Activated naive CD4-positive, alpha-beta T cell treated with anti-CD3 and anti-CD28 coated beads for 36 hours (primary cell): ENCODE measurements at regions not wholly inside any gene's neighbourhood (a gene's known extent, or its start where the extent isn't known, plus 50 kb on each side); places are given as distances from the start of the nearest gene placed in this dataset.
"Not testable (repeated sequence)": the region's sequence is repeated elsewhere in the genome, so short reads cannot be mapped to it uniquely, and the experiment has no call there.

Experiments
- CTCF ChIA-PET: fragments of 350-600 bp; sonication (Branson Sonifier 250); formaldehyde crosslinking; loops from one replicate; lab custom pipeline; 2021; ENCODE audit warnings: antibody characterized with exemption; lab: Charles Lee
- DNase-seq: peaks from one replicate; pipeline ENCODE4 v3.0.0-alpha.2; 2020
- H3K27ac Mint-ChIP-seq: one replicate; pipeline ENCODE4 v1.8.0; 2021; ENCODE audit warnings: mild to moderate bottlenecking, mixed read lengths
- H3K27me3 Mint-ChIP-seq: one replicate; pipeline ENCODE4 v1.8.0; 2021; ENCODE audit warnings: low read depth, mixed read lengths
- H3K36me3 Mint-ChIP-seq: one replicate; pipeline ENCODE4 v1.8.0; 2021; ENCODE audit warnings: low read depth, mixed read lengths
- H3K4me1 Mint-ChIP-seq: one replicate; pipeline ENCODE4 v1.8.0; 2021; ENCODE audit warnings: low read depth, mixed read lengths
- H3K4me3 Mint-ChIP-seq: one replicate; pipeline ENCODE4 v1.8.0; 2021; ENCODE audit warnings: mild to moderate bottlenecking, moderate library complexity, mixed read lengths
- H3K9me3 Mint-ChIP-seq: one replicate; pipeline ENCODE4 v1.8.0; 2021; ENCODE audit warnings: mixed read lengths
- intact Hi-C: fragments of 100-400 bp; cut with micrococcal nuclease; formaldehyde crosslinking; loops from one replicate; pipeline ENCODE4 v1.15.1; 2023

DNA sequence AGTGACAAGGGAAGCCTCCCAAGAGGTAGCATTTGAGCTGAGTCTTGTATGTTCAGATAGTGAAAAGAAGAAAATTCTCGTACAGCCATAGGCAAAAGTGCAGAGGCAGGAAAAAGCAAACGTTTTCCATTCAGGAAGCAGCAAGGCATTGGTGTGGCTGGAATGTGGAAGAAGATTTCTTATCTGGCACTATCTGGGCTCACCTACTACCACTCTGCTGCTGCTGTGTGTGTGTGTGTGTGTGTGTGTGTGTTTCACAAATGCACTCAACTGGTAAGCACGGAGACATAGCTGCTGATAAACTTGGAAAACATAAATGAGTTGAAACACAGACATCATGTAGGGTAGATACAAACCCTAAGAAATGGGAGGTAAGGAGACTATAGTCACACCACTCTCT, 92.8 kb upstream of the ARHGAP42 start:
- Mint-ChIP-seq H3K36me3 (no peaks in the 10 kb centered on the region), H3K9me3 (no peaks in the 10 kb centered on the region), H3K4me3 (no peak overlapping the region), H3K27me3 (no peaks in the 10 kb centered on the region), H3K27ac (no peak overlapping the region), H3K4me1 (no peaks in the 10 kb centered on the region)
- no peak for DNase-seq
- intact Hi-C loops = no loop called here
- CTCF ChIA-PET = no interaction called here

DNA sequence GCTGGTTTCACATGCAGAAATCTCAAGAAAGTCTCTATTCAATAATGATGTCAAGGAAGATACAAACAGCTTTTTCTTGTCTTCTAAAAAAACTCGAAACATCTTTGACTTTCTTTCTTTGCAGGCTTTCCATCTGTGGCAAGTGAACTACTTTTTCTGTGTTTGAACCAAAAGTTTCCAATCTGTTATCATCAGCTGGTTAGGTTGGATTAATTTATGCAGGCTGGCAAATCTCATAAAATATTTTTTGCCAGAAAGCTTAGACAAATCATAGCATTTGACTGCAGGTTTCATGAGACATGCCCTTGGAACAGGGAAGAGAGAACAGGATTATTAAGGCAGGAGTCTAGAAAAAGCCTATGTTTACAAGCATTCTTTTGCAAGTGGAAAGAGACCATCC, 86.1 kb upstream of the ARHGAP42 start:
- intact Hi-C loops = no loop called here
- H3K4me3 Mint-ChIP-seq = no peak overlapping the region
- DNase-seq = no peak
- no peaks in the 10 kb centered on the region for H3K9me3 Mint-ChIP-seq
- CTCF ChIA-PET = interaction anchor here (0.6 kb wide), 1 partner anchor 126 kb away, joined by 3 read pairs; no protein-coding TSS in a partner anchor
- H3K27me3 Mint-ChIP-seq = no peaks in the 10 kb centered on the region
- H3K27ac Mint-ChIP-seq = no peak overlapping the region
- no peaks in the 10 kb centered on the region for H3K4me1 Mint-ChIP-seq
- no peaks in the 10 kb centered on the region for H3K36me3 Mint-ChIP-seq

DNA sequence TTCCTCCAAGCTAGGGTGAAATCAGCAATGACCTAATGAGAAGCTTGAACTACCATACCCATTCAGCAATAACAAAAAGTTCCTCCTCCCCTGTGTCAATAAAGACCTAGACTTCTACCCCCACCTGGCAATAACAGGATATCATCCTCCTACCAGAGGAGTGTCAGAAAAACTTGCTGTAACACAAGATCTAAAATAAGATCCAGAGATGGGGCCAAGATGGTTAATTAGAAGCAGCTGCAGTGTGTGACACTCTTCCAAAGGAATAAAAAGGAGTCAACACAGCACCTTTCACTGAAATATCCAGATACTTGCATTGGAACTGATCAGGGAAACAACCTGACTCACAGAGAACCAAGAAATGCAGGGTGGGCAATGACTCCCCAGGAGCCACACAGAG, 84.4 kb upstream of the ARHGAP42 start:
- DNase-seq = no peak
- no peak overlapping the region for H3K27ac Mint-ChIP-seq
- H3K36me3 Mint-ChIP-seq = no peaks in the 10 kb centered on the region
- H3K4me3 Mint-ChIP-seq = no peak overlapping the region
- H3K27me3 Mint-ChIP-seq = no peaks in the 10 kb centered on the region
- CTCF ChIA-PET = no interaction called here
- no peaks in the 10 kb centered on the region for H3K9me3 Mint-ChIP-seq
- no peaks in the 10 kb centered on the region for H3K4me1 Mint-ChIP-seq
- intact Hi-C loops = no loop called here

DNA sequence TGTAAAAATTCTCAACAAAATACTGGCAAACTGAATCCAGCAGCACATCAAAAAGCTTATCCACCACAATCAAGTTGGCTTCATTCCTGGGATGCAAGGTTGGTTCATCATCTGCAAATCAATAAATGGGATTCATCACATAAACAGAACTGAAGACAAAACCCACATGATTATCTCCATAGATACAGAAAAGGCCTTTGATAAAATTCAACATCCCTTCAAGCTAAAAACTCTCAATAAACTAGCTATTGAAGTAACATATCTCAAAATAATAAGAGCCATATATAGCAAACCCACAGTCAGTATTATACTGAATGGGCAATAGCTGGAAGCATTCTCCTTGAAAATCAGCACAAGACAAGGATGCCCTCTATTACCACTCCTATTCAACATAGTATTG, 79.3 kb upstream of the ARHGAP42 start:
- DNase-seq, H3K4me1 Mint-ChIP-seq, CTCF ChIA-PET, H3K27me3 Mint-ChIP-seq, H3K9me3 Mint-ChIP-seq, H3K27ac Mint-ChIP-seq, H3K36me3 Mint-ChIP-seq, intact Hi-C loops, H3K4me3 Mint-ChIP-seq: not testable (repeated sequence)

DNA sequence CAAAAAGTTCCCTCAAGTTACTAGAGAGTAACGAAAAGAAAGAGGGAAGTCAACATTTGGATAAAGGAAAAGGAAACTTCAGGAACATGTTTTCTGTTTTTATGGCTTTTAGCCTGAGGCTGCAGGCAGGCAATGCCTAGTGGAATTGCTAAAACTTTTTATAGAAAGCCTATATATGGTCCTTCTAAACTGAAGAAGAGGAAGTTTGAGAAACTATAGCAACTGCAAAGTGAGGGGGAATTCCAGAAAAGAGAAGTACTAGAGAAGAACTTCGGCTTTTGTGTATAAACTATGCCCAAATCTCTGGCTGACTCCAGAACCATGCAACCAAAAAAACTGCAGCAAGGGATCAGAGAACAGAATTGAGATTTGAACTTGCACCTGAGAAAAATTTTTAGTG, 74.3 kb upstream of the ARHGAP42 start:
- no peaks in the 10 kb centered on the region for H3K36me3 Mint-ChIP-seq
- H3K27ac Mint-ChIP-seq = no peak overlapping the region
- no peak overlapping the region for H3K4me3 Mint-ChIP-seq
- peaks cover 5% of the 10 kb centered on the region for H3K9me3 Mint-ChIP-seq
- intact Hi-C loops = no loop called here
- no peaks in the 10 kb centered on the region for H3K27me3 Mint-ChIP-seq
- no peak for DNase-seq
- CTCF ChIA-PET = no interaction called here
- no peaks in the 10 kb centered on the region for H3K4me1 Mint-ChIP-seq

DNA sequence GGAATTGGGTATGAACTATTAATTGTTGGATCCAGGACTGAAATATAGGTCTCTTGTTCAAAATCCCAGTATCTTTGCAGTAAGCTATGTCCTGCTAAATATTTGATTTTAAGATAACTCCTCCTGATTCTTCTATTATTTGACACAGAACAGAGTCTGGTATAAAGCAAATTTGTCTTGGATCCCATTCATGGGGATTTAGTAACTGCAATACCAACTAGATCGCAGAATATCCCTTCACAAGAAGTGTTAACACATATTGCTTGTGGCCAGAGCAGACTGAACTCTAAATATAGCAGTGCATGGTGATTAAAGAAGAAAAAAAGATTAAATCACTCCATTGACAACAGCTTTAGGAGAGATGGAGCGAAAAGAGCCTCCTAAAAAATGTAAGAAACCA, 68.2 kb upstream of the ARHGAP42 start:
- H3K36me3 Mint-ChIP-seq = no peaks in the 10 kb centered on the region
- H3K4me1 Mint-ChIP-seq = no peaks in the 10 kb centered on the region
- no peak for DNase-seq
- H3K4me3 Mint-ChIP-seq = no peak overlapping the region
- intact Hi-C loops = no loop called here
- no peaks in the 10 kb centered on the region for H3K27me3 Mint-ChIP-seq
- CTCF ChIA-PET = no interaction called here
- peaks cover 20% of the 10 kb centered on the region for H3K9me3 Mint-ChIP-seq
- no peak overlapping the region for H3K27ac Mint-ChIP-seq

DNA sequence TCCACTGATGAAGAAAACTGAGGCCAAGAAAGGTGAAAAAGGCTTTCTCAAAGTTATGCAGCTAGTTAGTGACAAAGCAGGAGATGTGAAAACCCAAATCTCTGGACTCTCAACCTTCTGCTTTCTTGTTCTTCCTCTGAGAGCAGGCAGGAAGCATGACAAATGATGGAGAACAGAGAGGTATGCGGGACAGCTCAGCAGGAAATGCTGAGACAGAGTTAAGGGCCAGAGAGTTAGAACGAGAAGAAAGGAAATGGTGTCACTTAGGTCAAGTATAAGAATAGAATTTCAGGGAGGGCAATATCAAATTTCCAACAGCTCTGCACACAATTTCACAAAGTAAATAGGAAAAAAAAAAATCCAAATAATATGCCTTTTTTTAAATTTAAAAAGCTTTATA, 67.6 kb upstream of the ARHGAP42 start:
- Mint-ChIP-seq H3K36me3 (no peaks in the 10 kb centered on the region), H3K27me3 (no peaks in the 10 kb centered on the region), H3K4me1 (no peaks in the 10 kb centered on the region), H3K9me3 (peaks cover 26% of the 10 kb centered on the region), H3K27ac (no peak overlapping the region), H3K4me3 (no peak overlapping the region)
- intact Hi-C loops = no loop called here
- CTCF ChIA-PET = no interaction called here
- DNase-seq = no peak

DNA sequence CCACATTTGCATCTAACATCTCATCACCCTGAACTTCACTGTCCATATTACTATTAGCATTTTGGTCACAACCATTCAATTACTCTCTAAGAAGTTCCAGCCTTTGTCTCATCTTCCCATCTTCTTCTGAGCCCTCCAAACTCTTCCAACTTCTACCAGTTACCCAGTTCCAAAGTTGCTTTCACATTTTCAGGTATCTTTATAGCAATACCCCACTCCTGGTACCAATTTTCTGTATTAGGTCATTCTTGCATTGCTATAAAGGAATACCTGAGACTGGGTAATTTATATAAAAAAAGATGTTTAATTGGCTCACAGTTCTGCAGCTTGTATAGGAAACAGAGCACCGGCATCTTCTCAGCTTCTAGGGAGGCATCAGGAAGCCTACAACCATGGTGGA, 64.7 kb upstream of the ARHGAP42 start:
- intact Hi-C loops = no loop called here
- CTCF ChIA-PET = no interaction called here
- Mint-ChIP-seq H3K4me1 (no peaks in the 10 kb centered on the region), H3K4me3 (no peak overlapping the region), H3K27me3 (no peaks in the 10 kb centered on the region), H3K27ac (no peak overlapping the region), H3K9me3 (peaks cover 29% of the 10 kb centered on the region), H3K36me3 (no peaks in the 10 kb centered on the region)
- DNase-seq = no peak

DNA sequence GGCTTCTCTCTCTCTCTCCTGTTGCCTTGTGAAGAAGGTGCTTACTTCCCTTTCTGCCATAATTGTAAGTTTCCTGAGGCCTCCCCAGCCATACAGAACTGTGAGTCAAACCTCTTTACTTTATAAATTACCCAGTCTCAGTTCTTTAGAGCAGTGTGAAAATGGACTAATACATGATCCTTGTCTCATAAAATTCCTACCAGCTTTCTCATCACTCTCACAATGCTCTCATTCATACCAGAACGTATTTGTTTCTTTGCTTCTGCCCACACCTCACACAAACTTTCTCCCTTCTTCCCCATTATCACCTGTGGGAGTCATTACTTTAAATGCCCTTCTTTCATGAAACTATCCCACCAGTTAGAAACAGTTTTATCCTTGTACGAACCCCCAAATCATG, 62.7 kb upstream of the ARHGAP42 start:
- H3K27me3 Mint-ChIP-seq = no peaks in the 10 kb centered on the region

DNA sequence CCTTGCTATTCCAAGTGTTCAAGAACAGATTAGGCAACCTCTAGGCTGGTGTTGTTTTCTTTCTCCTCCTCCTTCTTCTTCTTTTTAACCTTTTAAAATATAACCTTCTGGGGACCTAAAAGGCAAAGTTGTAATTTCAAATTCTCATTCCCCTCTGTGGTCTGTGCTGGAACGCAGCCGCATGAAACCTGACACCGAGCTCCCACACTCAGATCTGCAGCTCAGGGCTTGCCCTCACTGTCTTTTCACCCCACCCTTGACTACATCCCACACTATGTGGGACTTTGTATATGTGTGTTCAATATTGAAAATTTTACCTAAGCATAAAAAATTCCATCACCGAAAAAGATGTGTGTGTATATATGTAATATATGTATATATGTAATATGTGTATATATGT, 62.0 kb upstream of the ARHGAP42 start:
- no peak overlapping the region for H3K27ac Mint-ChIP-seq
- intact Hi-C loops = no loop called here
- CTCF ChIA-PET = no interaction called here
- H3K4me1 Mint-ChIP-seq = no peaks in the 10 kb centered on the region
- H3K4me3 Mint-ChIP-seq = no peak overlapping the region
- no peak for DNase-seq
- no peaks in the 10 kb centered on the region for H3K36me3 Mint-ChIP-seq
- peaks cover 29% of the 10 kb centered on the region for H3K9me3 Mint-ChIP-seq
- H3K27me3 Mint-ChIP-seq = no peaks in the 10 kb centered on the region

More for the DNA sequence above, 62.7 kb upstream of the ARHGAP42 start:
- intact Hi-C loops = no loop called here
- DNase-seq = no peak
- Mint-ChIP-seq H3K4me1 (no peaks in the 10 kb centered on the region), H3K4me3 (no peak overlapping the region), H3K9me3 (peaks cover 29% of the 10 kb centered on the region), H3K27ac (no peak overlapping the region), H3K36me3 (no peaks in the 10 kb centered on the region)
- CTCF ChIA-PET = no interaction called here

DNA sequence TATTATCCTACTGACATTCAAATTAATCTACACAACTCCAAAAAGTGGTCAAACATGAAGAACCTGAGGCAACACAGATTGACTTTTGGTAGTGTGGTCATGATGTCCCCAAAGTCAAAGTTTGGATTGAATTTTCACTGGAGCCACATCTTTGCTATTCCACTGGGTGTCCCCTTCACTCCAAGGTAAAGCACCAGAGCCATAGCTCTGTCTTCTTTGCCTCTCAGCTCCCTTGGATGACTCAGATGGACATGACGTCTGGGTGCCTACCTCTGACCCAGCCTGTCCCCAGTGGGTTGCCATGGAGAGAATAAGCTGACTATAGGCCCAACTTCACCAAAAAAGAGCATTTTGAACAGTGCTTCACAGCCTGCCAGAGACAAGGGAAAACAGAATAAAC, 57.4 kb upstream of the ARHGAP42 start:
- H3K27me3 Mint-ChIP-seq = no peaks in the 10 kb centered on the region
- no peaks in the 10 kb centered on the region for H3K36me3 Mint-ChIP-seq
- no peak for DNase-seq
- H3K4me3 Mint-ChIP-seq = no peak overlapping the region
- H3K9me3 Mint-ChIP-seq = peaks cover 4% of the 10 kb centered on the region
- H3K27ac Mint-ChIP-seq = no peak overlapping the region
- CTCF ChIA-PET = no interaction called here
- no peaks in the 10 kb centered on the region for H3K4me1 Mint-ChIP-seq
- intact Hi-C loops = no loop called here

DNA sequence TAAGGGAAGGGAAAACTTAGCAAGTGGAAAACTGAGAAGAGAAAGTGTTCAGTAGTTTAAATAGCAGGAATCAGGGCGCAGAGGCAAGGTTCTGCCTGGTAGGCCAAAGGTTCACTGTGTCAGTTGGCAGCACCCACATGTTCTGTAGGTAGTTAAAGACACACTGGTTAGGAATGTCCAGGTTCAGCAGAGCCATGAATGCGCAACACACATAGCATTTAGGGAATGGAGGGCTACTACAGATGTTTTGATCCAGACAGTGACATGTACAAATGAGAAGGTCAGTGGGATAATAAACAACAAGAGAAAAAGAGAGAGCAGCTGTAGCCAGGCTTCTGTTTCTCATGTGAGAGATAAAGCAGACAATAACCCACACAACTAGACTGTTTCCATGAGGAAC, 56.2 kb upstream of the ARHGAP42 start:
- Mint-ChIP-seq H3K9me3 (peaks cover 7% of the 10 kb centered on the region), H3K4me3 (no peak overlapping the region)

DNA sequence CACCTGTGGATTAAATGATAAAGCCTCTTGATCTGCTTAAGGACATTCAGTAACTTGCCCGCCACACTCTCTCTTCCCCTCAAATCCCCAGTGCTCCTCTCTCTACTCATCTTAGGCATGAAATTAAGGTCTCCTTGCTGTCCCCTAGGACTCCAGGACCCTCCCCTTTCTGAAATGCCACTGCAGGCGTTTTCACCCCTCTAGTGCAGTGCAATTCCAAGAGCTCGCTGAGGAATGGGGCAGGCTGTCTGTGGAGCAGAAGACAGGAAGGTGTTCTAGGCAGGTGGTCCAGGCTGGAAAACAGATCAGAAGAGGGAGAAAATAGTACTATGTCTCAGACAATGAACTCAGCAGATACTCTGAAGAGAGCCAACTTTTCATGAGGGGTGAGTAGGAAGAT, 55.8 kb upstream of the ARHGAP42 start:
- intact Hi-C loops = no loop called here
- Mint-ChIP-seq H3K27ac (no peak overlapping the region), H3K4me1 (no peaks in the 10 kb centered on the region), H3K36me3 (peaks cover 2% of the 10 kb centered on the region), H3K4me3 (no peak overlapping the region), H3K27me3 (no peaks in the 10 kb centered on the region), H3K9me3 (peaks cover 8% of the 10 kb centered on the region)
- DNase-seq = no peak
- CTCF ChIA-PET = no interaction called here

More for the DNA sequence above, 56.2 kb upstream of the ARHGAP42 start:
- Mint-ChIP-seq H3K27ac (no peak overlapping the region), H3K36me3 (peaks cover 1% of the 10 kb centered on the region), H3K27me3 (no peaks in the 10 kb centered on the region), H3K4me1 (no peaks in the 10 kb centered on the region)
- intact Hi-C loops = no loop called here
- DNase-seq = no peak
- CTCF ChIA-PET = no interaction called here

DNA sequence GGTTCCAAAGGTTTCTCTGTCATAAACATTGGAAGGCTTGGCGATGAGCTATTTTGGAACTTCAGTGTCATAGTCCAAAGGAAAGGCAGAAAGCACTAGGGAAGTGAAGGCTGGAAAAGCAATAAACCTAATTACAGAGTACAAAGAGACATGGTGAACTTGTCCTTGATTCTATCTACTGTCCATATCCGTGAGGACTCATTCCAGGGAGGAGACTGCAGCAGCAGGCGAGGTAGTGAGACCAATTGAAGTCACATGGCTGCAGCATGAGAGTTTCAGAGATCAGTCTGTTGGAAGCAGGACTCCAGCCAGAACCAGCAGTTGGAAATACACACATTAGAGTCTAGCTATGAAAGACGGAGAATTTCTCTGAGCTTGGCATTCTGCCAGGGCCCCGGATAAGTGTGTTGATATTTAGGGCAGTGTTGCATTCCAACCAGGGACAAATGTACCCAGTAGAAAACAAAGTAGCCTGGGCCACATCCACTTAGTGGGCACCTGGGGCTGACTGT, 54.1 kb upstream of the ARHGAP42 start:
- H3K27me3 Mint-ChIP-seq = no peaks in the 10 kb centered on the region
- peaks cover 2% of the 10 kb centered on the region for H3K36me3 Mint-ChIP-seq
- no peak overlapping the region for H3K27ac Mint-ChIP-seq
- peaks cover 8% of the 10 kb centered on the region for H3K9me3 Mint-ChIP-seq
- intact Hi-C loops = no loop called here
- CTCF ChIA-PET = no interaction called here
- no peak overlapping the region for H3K4me3 Mint-ChIP-seq
- no peak for DNase-seq
- H3K4me1 Mint-ChIP-seq = no peaks in the 10 kb centered on the region
